Esophagus squamous epithelium (tissue), 4 donors: ENCODE measurements at regions not wholly inside any gene's neighbourhood (a gene's known extent, or its start where the extent isn't known, plus 50 kb on each side); places are given as distances from the start of the nearest gene placed in this dataset.

Experiments
- CTCF ChIP-seq, 6 experiments: fragments of 450-650 bp in 4 of 6; fragments of 200-600 bp in 2 of 6; sonication (generic) in 2 of 6; IDR thresholded peaks; one replicate each; pipeline ENCODE4 v1.5.1; 2016 to 2019; ENCODE audit warnings: antibody characterized with exemption in 6 of 6, mild to moderate bottlenecking in 4 of 6, moderate library complexity in 4 of 6
- POLR2A ChIP-seq, 4 donors: fragments of 450-650 bp; IDR thresholded peaks; one replicate each; pipeline ENCODE4 v1.6.1; 2017; ENCODE audit warnings: antibody characterized with exemption in 4 of 4, mild to moderate bottlenecking in 4 of 4, moderate library complexity in 3 of 4

- no peak for TF ChIP-seq CTCF (IDR thresholded peaks at IDR 0.05)
- no peak for TF ChIP-seq POLR2A (IDR thresholded peaks at IDR 0.05)
These were observed 77.8 kb upstream of the KAZN start for GRCh38 chr1:14520514-14521163.
